ENCODE measurements at regions not wholly inside any gene's neighbourhood (a gene's known extent, or its start where the extent isn't known, plus 50 kb on each side); places are given as distances from the start of the nearest gene placed in this dataset.

DNA sequence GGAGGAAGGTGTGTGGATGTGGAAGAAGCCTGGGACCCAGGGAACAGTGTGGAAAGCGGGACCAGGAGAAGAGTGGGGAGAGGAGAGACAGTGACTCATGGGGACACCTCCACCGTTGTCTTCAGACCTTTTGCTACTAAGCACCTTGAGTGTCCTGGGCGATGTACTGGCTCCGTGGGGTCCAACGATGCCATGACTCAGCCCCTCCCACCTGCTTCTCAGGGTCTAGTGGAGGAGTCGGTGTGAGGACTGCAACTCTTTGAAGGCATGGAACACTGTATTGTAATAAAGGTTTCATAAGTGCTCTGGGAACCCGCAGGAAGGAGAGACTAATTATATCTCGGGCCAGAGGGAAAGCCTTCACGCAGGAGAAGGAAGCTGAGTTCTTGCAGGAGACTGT, 166.9 kb upstream of the KL start:
- POLR2A ChIA-PET, result no interaction called here
- DNase-seq (ENCODE audit: low read depth, low spot score), result no peak
- H3K4me1 ChIP-seq (ENCODE audit: control insufficient read depth in 1 of 2, insufficient read depth in 2 of 2, low read length in 2 of 2), result no peaks in the 10 kb centered on the region
- no peak for TF ChIP-seq ZNF274 (IDR thresholded peaks at IDR 0.05; ENCODE audit: low read depth, low read length)
- TF ChIP-seq, protein P1, sequence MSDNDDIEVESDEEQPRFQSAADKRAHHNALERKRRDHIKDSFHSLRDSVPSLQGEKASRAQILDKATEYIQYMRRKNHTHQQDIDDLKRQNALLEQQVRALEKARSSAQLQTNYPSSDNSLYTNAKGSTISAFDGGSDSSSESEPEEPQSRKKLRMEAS (IDR thresholded peaks at IDR 0.05), result no peak
- no peak for TF ChIP-seq FOSL1 (IDR thresholded peaks at IDR 0.05; ENCODE audit: low read depth)
- TF ChIP-seq YY1 (IDR thresholded peaks at IDR 0.05; ENCODE audit: extremely low read depth, insufficient replicate concordance, low read depth, low read length), result no peak
- TF ChIP-seq SRF (IDR thresholded peaks at IDR 0.05; ENCODE audit: low read depth), result no peak
- no peak for TF ChIP-seq ZFX (IDR thresholded peaks at IDR 0.05)
- TF ChIP-seq EZH2 (IDR thresholded peaks at IDR 0.05), result no peak
- RAD21 ChIA-PET (ENCODE audit: low non-redundant PET in 1 of 2, low total read pairs in 2 of 2, uncharacterized antibody in 2 of 2, unreplicated experiment in 2 of 2), result no interaction called here
- no peaks in the 10 kb centered on the region for H3K36me3 ChIP-seq (ENCODE audit: control insufficient read depth in 1 of 2, insufficient read depth in 2 of 2, low read length in 2 of 2)
- no peak overlapping the region for H3K27ac ChIP-seq (ENCODE audit: low read depth, low read length)
- no peaks in the 10 kb centered on the region for H3K27me3 ChIP-seq (ENCODE audit: insufficient read depth, low read length)
- H3K4me2 ChIP-seq (ENCODE audit: low read length), result no peak overlapping the region
- H3K9ac ChIP-seq (ENCODE audit: low read length), result no peak overlapping the region
- H3K79me2 ChIP-seq (ENCODE audit: insufficient read depth, low read length), result no peaks in the 10 kb centered on the region
- no TSS peak for BruUV-seq (replicated peaks)
- CTCF ChIA-PET, result no interaction called here
- H3K4me3 ChIP-seq (replicated peaks in 1 of 2; ENCODE audit: low read depth in 1 of 2, low read length in 2 of 2), result no peak overlapping the region
- no peaks in the 10 kb centered on the region for H4K20me1 ChIP-seq (ENCODE audit: insufficient read depth)
- no peaks in the 10 kb centered on the region for H3K9me2 ChIP-seq (ENCODE audit: insufficient read depth)
- H2AFZ ChIP-seq (ENCODE audit: low read depth, low read length, poor library complexity, severe bottlenecking), result no peak overlapping the region
- no peaks in the 10 kb centered on the region for H3K9me3 ChIP-seq (ENCODE audit: control insufficient read depth in 1 of 2, insufficient read depth in 1 of 2, low read depth in 1 of 2, low read length in 2 of 2)
- intact Hi-C loops (cut with micrococcal nuclease), result no loop called here
- ATAC-seq, result no peak

DNA sequence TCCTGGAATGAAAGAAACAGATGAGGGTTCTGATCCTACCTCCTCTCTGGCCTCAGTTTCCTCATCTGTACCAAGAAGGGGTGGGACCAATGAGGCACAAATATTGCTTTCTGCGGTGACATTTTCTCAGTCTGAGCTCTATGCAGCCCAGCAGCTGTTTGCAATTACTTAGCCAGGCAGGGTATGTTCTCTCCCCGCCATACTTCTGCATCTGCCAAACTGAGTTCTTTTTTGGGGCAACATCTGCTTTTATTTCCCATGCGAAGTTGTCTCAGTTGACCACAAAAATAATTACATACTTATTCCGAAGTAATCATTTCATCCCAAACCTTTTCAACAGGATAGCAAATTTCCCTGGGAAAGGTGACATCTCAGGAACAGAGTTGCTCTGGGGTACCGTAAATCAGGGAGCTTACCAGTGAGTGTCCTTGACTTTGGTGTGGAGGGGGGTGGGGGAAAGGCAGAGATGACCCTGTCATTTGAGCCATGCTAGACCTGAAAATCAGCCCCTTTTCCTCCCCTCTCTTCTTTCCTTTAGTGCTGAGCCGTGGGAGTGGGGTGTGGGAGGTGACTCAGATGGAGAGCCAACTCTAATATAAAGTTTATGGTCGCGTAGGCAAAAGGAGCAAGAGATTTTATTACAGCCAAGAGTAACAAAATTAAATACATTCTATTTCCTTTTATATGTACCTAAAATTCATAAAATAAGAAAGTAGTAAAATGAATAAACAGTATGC, 165.7 kb upstream of the KL start:
- no peaks in the 10 kb centered on the region for H3K27me3 ChIP-seq (ENCODE audit: insufficient read depth, low read length)
- no peaks in the 10 kb centered on the region for H3K36me3 ChIP-seq (ENCODE audit: control insufficient read depth in 1 of 2, insufficient read depth in 2 of 2, low read length in 2 of 2)
- no peak overlapping the region for H3K9ac ChIP-seq (ENCODE audit: low read length)
- DNase-seq (ENCODE audit: low read depth, low spot score), result no peak
- no peak for ATAC-seq
- no peak overlapping the region for H3K27ac ChIP-seq (ENCODE audit: low read depth, low read length)
- no peak overlapping the region for H3K4me2 ChIP-seq (ENCODE audit: low read length)
- H3K9me2 ChIP-seq (ENCODE audit: insufficient read depth), result no peaks in the 10 kb centered on the region
- no peaks in the 10 kb centered on the region for H3K4me1 ChIP-seq (ENCODE audit: control insufficient read depth in 1 of 2, insufficient read depth in 2 of 2, low read length in 2 of 2)
- ChIA-PET POLR2A (no interaction called here), CTCF (no interaction called here), RAD21 (ENCODE audit: low non-redundant PET in 1 of 2, low total read pairs in 2 of 2, uncharacterized antibody in 2 of 2, unreplicated experiment in 2 of 2) (no interaction called here)
- no TSS peak for BruUV-seq (replicated peaks)
- intact Hi-C loops (cut with micrococcal nuclease), result no loop called here
- no peaks in the 10 kb centered on the region for H3K9me3 ChIP-seq (ENCODE audit: control insufficient read depth in 1 of 2, insufficient read depth in 1 of 2, low read depth in 1 of 2, low read length in 2 of 2)
- no peak overlapping the region for H2AFZ ChIP-seq (ENCODE audit: low read depth, low read length, poor library complexity, severe bottlenecking)
- no peaks in the 10 kb centered on the region for H3K79me2 ChIP-seq (ENCODE audit: insufficient read depth, low read length)
- H3K4me3 ChIP-seq (replicated peaks in 1 of 2; ENCODE audit: low read depth in 1 of 2, low read length in 2 of 2), result no peak overlapping the region
- H4K20me1 ChIP-seq (ENCODE audit: insufficient read depth), result no peaks in the 10 kb centered on the region
- TF ChIP-seq ZNF274 (IDR thresholded peaks at IDR 0.05; ENCODE audit: low read depth, low read length) (no peak), SRF (IDR thresholded peaks at IDR 0.05; ENCODE audit: low read depth) (no peak), ELF1 (IDR thresholded peaks at IDR 0.05; ENCODE audit: borderline replicate concordance, low read depth) (no peak), ZFX (IDR thresholded peaks at IDR 0.05) (no peak), POLR2AphosphoS5 (IDR thresholded peaks at IDR 0.05; ENCODE audit: low read depth, low read length) (no peak), CEBPB (IDR thresholded peaks at IDR 0.05; ENCODE audit: low read depth) (no peak), POLR2A (IDR thresholded peaks at IDR 0.05; ENCODE audit: borderline replicate concordance, extremely low read depth, insufficient read depth, insufficient read length) (no peak), RAD21 (IDR thresholded peaks at IDR 0.05; ENCODE audit: low read depth) (no peak), FOSL1 (IDR thresholded peaks at IDR 0.05; ENCODE audit: low read depth) (no peak), EZH2 (IDR thresholded peaks at IDR 0.05) (no peak)
- TF ChIP-seq, protein P1 (IDR thresholded peaks at IDR 0.05), result no peak
- TF ChIP-seq, protein P2, sequence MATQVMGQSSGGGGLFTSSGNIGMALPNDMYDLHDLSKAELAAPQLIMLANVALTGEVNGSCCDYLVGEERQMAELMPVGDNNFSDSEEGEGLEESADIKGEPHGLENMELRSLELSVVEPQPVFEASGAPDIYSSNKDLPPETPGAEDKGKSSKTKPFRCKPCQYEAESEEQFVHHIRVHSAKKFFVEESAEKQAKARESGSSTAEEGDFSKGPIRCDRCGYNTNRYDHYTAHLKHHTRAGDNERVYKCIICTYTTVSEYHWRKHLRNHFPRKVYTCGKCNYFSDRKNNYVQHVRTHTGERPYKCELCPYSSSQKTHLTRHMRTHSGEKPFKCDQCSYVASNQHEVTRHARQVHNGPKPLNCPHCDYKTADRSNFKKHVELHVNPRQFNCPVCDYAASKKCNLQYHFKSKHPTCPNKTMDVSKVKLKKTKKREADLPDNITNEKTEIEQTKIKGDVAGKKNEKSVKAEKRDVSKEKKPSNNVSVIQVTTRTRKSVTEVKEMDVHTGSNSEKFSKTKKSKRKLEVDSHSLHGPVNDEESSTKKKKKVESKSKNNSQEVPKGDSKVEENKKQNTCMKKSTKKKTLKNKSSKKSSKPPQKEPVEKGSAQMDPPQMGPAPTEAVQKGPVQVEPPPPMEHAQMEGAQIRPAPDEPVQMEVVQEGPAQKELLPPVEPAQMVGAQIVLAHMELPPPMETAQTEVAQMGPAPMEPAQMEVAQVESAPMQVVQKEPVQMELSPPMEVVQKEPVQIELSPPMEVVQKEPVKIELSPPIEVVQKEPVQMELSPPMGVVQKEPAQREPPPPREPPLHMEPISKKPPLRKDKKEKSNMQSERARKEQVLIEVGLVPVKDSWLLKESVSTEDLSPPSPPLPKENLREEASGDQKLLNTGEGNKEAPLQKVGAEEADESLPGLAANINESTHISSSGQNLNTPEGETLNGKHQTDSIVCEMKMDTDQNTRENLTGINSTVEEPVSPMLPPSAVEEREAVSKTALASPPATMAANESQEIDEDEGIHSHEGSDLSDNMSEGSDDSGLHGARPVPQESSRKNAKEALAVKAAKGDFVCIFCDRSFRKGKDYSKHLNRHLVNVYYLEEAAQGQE (IDR thresholded peaks at IDR 0.05; ENCODE audit: low read depth), result no peak
- TF ChIP-seq, protein P3, sequence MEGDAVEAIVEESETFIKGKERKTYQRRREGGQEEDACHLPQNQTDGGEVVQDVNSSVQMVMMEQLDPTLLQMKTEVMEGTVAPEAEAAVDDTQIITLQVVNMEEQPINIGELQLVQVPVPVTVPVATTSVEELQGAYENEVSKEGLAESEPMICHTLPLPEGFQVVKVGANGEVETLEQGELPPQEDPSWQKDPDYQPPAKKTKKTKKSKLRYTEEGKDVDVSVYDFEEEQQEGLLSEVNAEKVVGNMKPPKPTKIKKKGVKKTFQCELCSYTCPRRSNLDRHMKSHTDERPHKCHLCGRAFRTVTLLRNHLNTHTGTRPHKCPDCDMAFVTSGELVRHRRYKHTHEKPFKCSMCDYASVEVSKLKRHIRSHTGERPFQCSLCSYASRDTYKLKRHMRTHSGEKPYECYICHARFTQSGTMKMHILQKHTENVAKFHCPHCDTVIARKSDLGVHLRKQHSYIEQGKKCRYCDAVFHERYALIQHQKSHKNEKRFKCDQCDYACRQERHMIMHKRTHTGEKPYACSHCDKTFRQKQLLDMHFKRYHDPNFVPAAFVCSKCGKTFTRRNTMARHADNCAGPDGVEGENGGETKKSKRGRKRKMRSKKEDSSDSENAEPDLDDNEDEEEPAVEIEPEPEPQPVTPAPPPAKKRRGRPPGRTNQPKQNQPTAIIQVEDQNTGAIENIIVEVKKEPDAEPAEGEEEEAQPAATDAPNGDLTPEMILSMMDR (IDR thresholded peaks at IDR 0.05 in 2 of 3, conservative IDR thresholded peaks at IDR 0.05 in 1 of 3; ENCODE audit: borderline replicate concordance in 1 of 3, insufficient read depth in 1 of 3, low read depth in 2 of 3, low read length in 2 of 3), result no peak

All from HCT116 (cell line).